A549 (cell line): ENCODE measurements at regions not wholly inside any gene's neighbourhood (a gene's known extent, or its start where the extent isn't known, plus 50 kb on each side); places are given as distances from the start of the nearest gene placed in this dataset.
A peak's percentile ranks its signal among the peaks of the same experiment; 100 is the strongest.

Experiments
- ATAC-seq, 2 experiments: fragments of 200-7000 bp in 1 of 2; fragments of >200 bp in 1 of 2; cut with Nextera tagmentation in 1 of 2; cut with Tn5 transposase in 1 of 2; 3 replicates each; pipeline versions ENCODE4 v1.8.0 to v1.9.1; 2018 to 2020; ENCODE audit warnings: mild to moderate bottlenecking in 1 of 2, moderate library complexity in 1 of 2
- CTCF ChIA-PET: fragments of 300-600 bp; sonication (Branson Sonifier 250); formaldehyde crosslinking; extraction: SDS; loops from one replicate; lab custom pipeline; 2021; ENCODE audit warnings: antibody characterized with exemption, inconsistent platforms; lab: Yijun Ruan, JAX
- POLR2A ChIA-PET: fragments of 350-600 bp; formaldehyde crosslinking; extraction: SDS; loops from one replicate; lab custom pipeline; 2021; ENCODE audit warnings: antibody characterized with exemption, inconsistent platforms; lab: Yijun Ruan, JAX
- DNase-seq, 2 experiments: peaks; one replicate each; pipeline versions ENCODE4 v3.0.0 to v3.0.0-alpha.2; 2011 to 2016; ENCODE audit warnings: low read depth in 1 of 2, low spot score in 1 of 2
- FAIRE-seq: peaks from 2 replicates; lab custom pipeline; 2011; peaks lifted over from hg19 to GRCh38; lab: Jason Lieb, UNC
- H3K27ac ChIP-seq, 2 experiments: fragments of >200 bp; sonication (Bioruptor Twin); formaldehyde crosslinking; 3 replicates each; pipeline ENCODE4 v1.5.1; 2016 to 2017
- H3K4me1 ChIP-seq: fragments of >200 bp; sonication (Bioruptor Twin); formaldehyde crosslinking; 3 replicates; pipeline ENCODE4 v1.6.1; 2016
- H3K4me2 ChIP-seq: fragments of >200 bp; sonication (Bioruptor Twin); formaldehyde crosslinking; 3 replicates; pipeline ENCODE4 v1.6.1; 2016
- H3K4me3 ChIP-seq: fragments of >200 bp; sonication (Bioruptor Twin); formaldehyde crosslinking; 3 replicates; pipeline ENCODE4 v1.5.1; 2016
- H3K9me3 ChIP-seq: fragments of >200 bp; sonication (Bioruptor Twin); formaldehyde crosslinking; 3 replicates; pipeline ENCODE4 v1.6.1; 2016
- CBX2 ChIP-seq: fragments of 200-600 bp; sonication (generic); IDR thresholded peaks from 2 replicates; pipeline ENCODE4 v1.6.1; 2016; ENCODE audit warnings: low read depth, mild to moderate bottlenecking, borderline replicate concordance
- CEBPB ChIP-seq, 2 experiments: fragments of >200 bp in 1 of 2; sonication (Bioruptor Twin) in 1 of 2; formaldehyde crosslinking in 1 of 2; IDR thresholded peaks; 2 replicates each; pipeline ENCODE4 v1.6.1; 2012 to 2016
- CHD4 ChIP-seq: fragments of 200-600 bp; sonication (generic); IDR thresholded peaks from 2 replicates; pipeline ENCODE4 v1.6.1; 2016; ENCODE audit warnings: antibody characterized with exemption, mild to moderate bottlenecking, borderline replicate concordance
- EHF ChIP-seq: fragments of 250-450 bp; sonication (Bioruptor Pico); IDR thresholded peaks from 2 replicates; pipeline ENCODE4 v1.5.0; 2020; ENCODE audit warnings: mild to moderate bottlenecking
- EP300 ChIP-seq, 2 experiments: fragments of >200 bp; sonication (Bioruptor Twin); formaldehyde crosslinking; IDR thresholded peaks; 2 replicates in 1 of 2; 3 replicates in 1 of 2; pipeline ENCODE4 v1.6.1; 2016 to 2017
- ESRRA ChIP-seq: fragments of 150-350 bp; IDR thresholded peaks from 2 replicates; pipeline ENCODE4 v1.6.1; 2014; ENCODE audit warnings: mild to moderate bottlenecking, low read length, borderline replicate concordance
- FOSB ChIP-seq: fragments of 250-450 bp; sonication (Bioruptor Pico); IDR thresholded peaks from 2 replicates; pipeline ENCODE4 v1.5.0; 2020; ENCODE audit warnings: mild to moderate bottlenecking, moderate library complexity
- HDAC2 ChIP-seq: fragments of 200-600 bp; sonication (generic); IDR thresholded peaks from 2 replicates; pipeline ENCODE4 v1.6.1; 2016
- HOXB5 ChIP-seq: fragments of 250-450 bp; sonication (Bioruptor Pico); IDR thresholded peaks from 2 replicates; pipeline ENCODE4 v1.5.0; 2020; ENCODE audit warnings: mild to moderate bottlenecking, moderate library complexity
- KDM5A ChIP-seq: fragments of 200-600 bp; sonication (generic); IDR thresholded peaks from 2 replicates; pipeline ENCODE4 v1.6.1; 2016; ENCODE audit warnings: antibody characterized with exemption, mild to moderate bottlenecking
- MYC ChIP-seq: IDR thresholded peaks from 2 replicates; pipeline ENCODE4 v1.6.1; 2012; ENCODE audit warnings: mild to moderate bottlenecking, inconsistent platforms, low read length, improper control_type of control experiment, borderline replicate concordance
- NR3C1 ChIP-seq: fragments of >200 bp; sonication (Bioruptor Twin); formaldehyde crosslinking; IDR thresholded peaks from 3 replicates; pipeline ENCODE4 v1.6.1; 2017
- PHF8 ChIP-seq: fragments of 200-600 bp; sonication (generic); IDR thresholded peaks from 2 replicates; pipeline ENCODE4 v1.6.1; 2016; ENCODE audit warnings: low read depth, mild to moderate bottlenecking, antibody characterized with exemption, moderate library complexity, borderline replicate concordance
- POLR2A ChIP-seq: IDR thresholded peaks from 2 replicates; pipeline ENCODE4 v1.6.1; 2012; ENCODE audit warnings: mild to moderate bottlenecking, low read length
- POLR2AphosphoS2 ChIP-seq: conservative IDR thresholded peaks from 2 replicates; pipeline ENCODE4 v1.6.1; 2012; ENCODE audit warnings: low read length, improper control_type of control experiment, inconsistent platforms
- RAD21 ChIP-seq, 2 experiments: fragments of >200 bp in 1 of 2; sonication (Bioruptor Twin) in 1 of 2; formaldehyde crosslinking in 1 of 2; IDR thresholded peaks in 1 of 2; conservative IDR thresholded peaks in 1 of 2; 2 replicates in 1 of 2; 3 replicates in 1 of 2; pipeline ENCODE4 v1.6.1; 2012 to 2018; ENCODE audit warnings: inconsistent platforms in 1 of 2
- RARB ChIP-seq: fragments of 250-450 bp; sonication (Bioruptor Pico); IDR thresholded peaks from 2 replicates; pipeline ENCODE4 v1.8.0; 2021; ENCODE audit warnings: mild to moderate bottlenecking, moderate library complexity
- RFX5 ChIP-seq: fragments of 450-650 bp; IDR thresholded peaks from 2 replicates; pipeline ENCODE4 v1.7.1; 2014; ENCODE audit warnings: antibody characterized with exemption, mild to moderate bottlenecking, moderate library complexity
- TP53 ChIP-seq: fragments of 250-450 bp; sonication (Bioruptor Pico); IDR thresholded peaks from 2 replicates; pipeline ENCODE4 v1.5.0; 2021; ENCODE audit warnings: mild to moderate bottlenecking, moderate library complexity
- ZFP36 ChIP-seq: fragments of 450-650 bp; IDR thresholded peaks from 2 replicates; pipeline ENCODE4 v1.6.1; 2014; ENCODE audit warnings: borderline replicate concordance; ENCODE audit not compliant: partially characterized antibody
- WGBS: methylation state at CpG from one replicate; pipeline ENCODE4 v1.1.6; 2017; ENCODE audit errors: missing lambda C conversion rate; 5-methylcytosine and 5-hydroxymethylcytosine counted together
- TF ChIP-seq, protein P1 (sequence below): IDR thresholded peaks from 2 replicates; pipeline ENCODE4 v1.6.1; 2012; ENCODE audit warnings: low read depth, borderline replicate concordance
- TF ChIP-seq, protein P2 (sequence below): IDR thresholded peaks from 2 replicates; pipeline ENCODE4 v1.6.1; 2012
- TF ChIP-seq, protein P3 (sequence below): fragments of 250-450 bp; sonication (Bioruptor Pico); IDR thresholded peaks from 2 replicates; pipeline ENCODE4 v1.5.0; 2020; ENCODE audit warnings: low read depth, mild to moderate bottlenecking, moderate library complexity
- TF ChIP-seq, protein P4 (sequence below): fragments of 450-650 bp; IDR thresholded peaks from 2 replicates; pipeline ENCODE4 v1.6.1; 2014; ENCODE audit warnings: antibody characterized with exemption

DNA sequence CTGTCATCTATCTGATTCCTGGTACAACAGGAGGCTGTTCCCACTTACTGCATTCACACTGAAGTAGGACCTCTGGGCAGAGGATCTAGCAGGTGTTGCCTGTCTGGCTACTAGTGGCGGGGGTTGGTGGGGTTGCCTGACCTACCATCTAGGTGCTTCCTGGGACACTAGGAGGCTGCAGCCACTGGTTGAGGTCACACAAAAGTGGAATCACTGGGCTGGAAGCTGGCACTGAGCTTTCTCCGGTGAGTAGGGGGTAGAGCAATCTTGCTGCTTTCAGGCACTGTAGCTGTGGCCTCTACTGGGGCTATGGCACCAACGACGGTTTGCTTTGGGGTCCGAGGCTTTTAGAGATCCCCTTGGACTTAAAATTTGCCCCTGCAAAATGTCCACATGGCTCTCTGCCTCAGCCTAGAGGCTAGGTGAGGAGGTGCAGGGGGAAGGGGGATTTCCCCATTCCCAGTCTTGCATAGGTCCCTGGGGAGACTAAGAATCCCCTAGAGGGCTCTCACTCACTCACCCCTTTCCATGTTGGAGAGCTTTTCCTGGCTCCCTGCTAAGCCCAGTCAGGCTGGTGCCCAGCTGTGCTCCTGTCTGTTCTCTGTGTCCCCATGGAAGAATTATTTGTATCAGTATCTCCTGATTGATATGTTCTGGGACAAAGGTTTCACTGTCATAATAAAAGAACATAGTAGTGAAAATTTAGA is 397.7 kb upstream of the EPHA6 start:
- DNase-seq (no peak), ATAC-seq (no peak), FAIRE-seq (no peak)
- no peaks in the 10 kb centered on the region for H3K4me1 ChIP-seq
- no peak for TF ChIP-seq CEBPB (IDR thresholded peaks at IDR 0.05)
- no peak for TF ChIP-seq HOXB5
- TF ChIP-seq HDAC2, result no peak
- TF ChIP-seq FOSB (CRISPR knock-in tag), result no peak
- TF ChIP-seq TP53 (CRISPR knock-in tag), result no peak
- TF ChIP-seq RFX5, result no peak
- TF ChIP-seq, protein P1, sequence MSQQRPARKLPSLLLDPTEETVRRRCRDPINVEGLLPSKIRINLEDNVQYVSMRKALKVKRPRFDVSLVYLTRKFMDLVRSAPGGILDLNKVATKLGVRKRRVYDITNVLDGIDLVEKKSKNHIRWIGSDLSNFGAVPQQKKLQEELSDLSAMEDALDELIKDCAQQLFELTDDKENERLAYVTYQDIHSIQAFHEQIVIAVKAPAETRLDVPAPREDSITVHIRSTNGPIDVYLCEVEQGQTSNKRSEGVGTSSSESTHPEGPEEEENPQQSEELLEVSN, result no peak
- TF ChIP-seq KDM5A, result no peak
- no peak for TF ChIP-seq CBX2
- TF ChIP-seq EHF (CRISPR knock-in tag), result no peak
- TF ChIP-seq, protein P2, sequence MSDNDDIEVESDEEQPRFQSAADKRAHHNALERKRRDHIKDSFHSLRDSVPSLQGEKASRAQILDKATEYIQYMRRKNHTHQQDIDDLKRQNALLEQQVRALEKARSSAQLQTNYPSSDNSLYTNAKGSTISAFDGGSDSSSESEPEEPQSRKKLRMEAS, result no peak
- TF ChIP-seq RARB (CRISPR knock-in tag), result no peak
- TF ChIP-seq ESRRA, result no peak
- no peak for TF ChIP-seq POLR2A
- TF ChIP-seq EP300 (IDR thresholded peaks at IDR 0.05), result no peak
- ChIA-PET CTCF (no interaction called here), POLR2A (no interaction called here)
- H3K4me3 ChIP-seq, result no peak overlapping the region
- no peak overlapping the region for H3K4me2 ChIP-seq
- no peaks in the 10 kb centered on the region for H3K9me3 ChIP-seq
- no peak overlapping the region for H3K27ac ChIP-seq
- WGBS, result 13% methylated on average over 5 of the region's 5 CpGs

DNA sequence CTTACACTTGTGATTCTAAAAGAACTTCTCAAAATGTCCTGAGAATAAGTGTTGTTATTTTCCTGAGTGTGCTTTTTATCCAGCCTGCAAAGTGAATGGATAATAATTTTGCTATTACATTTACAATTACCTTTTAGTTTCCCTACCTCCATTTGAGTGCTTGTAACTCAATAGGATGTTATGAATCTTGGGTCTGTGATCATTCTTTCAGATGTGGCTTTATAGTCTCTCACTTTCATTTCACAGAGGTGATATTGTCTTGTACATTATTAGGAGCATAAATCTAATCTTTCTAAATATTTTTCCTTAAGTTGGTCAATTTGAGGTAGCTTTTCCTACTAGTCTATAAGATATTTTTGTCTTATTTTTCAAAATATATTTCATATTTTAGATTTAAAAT is 386.3 kb upstream of the EPHA6 start:
- ChIA-PET CTCF (no interaction called here), POLR2A (no interaction called here)
- no peak for FAIRE-seq
- no peak for TF ChIP-seq RAD21 (conservative IDR thresholded peaks at IDR 0.05 in 1 of 2, IDR thresholded peaks at IDR 0.05 in 1 of 2)
- no peak for TF ChIP-seq PHF8
- no peak for TF ChIP-seq RARB (CRISPR knock-in tag)
- TF ChIP-seq POLR2AphosphoS2, result no peak
- no peak for TF ChIP-seq HOXB5
- TF ChIP-seq TP53 (CRISPR knock-in tag), result no peak
- TF ChIP-seq, protein P2, result no peak
- TF ChIP-seq CEBPB (IDR thresholded peaks at IDR 0.05), result no peak
- TF ChIP-seq MYC, result no peak
- TF ChIP-seq NR3C1, result no peak
- no peak for TF ChIP-seq POLR2A
- no peak for TF ChIP-seq CHD4
- TF ChIP-seq, protein P3, sequence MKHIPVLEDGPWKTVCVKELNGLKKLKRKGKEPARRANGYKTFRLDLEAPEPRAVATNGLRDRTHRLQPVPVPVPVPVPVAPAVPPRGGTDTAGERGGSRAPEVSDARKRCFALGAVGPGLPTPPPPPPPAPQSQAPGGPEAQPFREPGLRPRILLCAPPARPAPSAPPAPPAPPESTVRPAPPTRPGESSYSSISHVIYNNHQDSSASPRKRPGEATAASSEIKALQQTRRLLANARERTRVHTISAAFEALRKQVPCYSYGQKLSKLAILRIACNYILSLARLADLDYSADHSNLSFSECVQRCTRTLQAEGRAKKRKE (CRISPR knock-in tag), result no peak
- TF ChIP-seq, protein P4, sequence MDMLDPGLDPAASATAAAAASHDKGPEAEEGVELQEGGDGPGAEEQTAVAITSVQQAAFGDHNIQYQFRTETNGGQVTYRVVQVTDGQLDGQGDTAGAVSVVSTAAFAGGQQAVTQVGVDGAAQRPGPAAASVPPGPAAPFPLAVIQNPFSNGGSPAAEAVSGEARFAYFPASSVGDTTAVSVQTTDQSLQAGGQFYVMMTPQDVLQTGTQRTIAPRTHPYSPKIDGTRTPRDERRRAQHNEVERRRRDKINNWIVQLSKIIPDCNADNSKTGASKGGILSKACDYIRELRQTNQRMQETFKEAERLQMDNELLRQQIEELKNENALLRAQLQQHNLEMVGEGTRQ, result no peak
- TF ChIP-seq FOSB (CRISPR knock-in tag), result no peak
- TF ChIP-seq, protein P1, result no peak
- no peak for TF ChIP-seq ESRRA
- no peak for TF ChIP-seq ZFP36
- ATAC-seq, result no peak
- H3K9me3 ChIP-seq, result no peaks in the 10 kb centered on the region
- no peak overlapping the region; the same call in 2 of the 3 replicates for H3K4me3 ChIP-seq
- H3K4me1 ChIP-seq, result no peaks in the 10 kb centered on the region
- no peak overlapping the region for H3K27ac ChIP-seq
- no peak for DNase-seq
- H3K4me2 ChIP-seq, result peak overlapping the region; percentile 49; the same call in 2 of the 3 replicates
